DOHH2 (cell line): ENCODE measurements at regions not wholly inside any gene's neighbourhood (a gene's known extent, or its start where the extent isn't known, plus 50 kb on each side); places are given as distances from the start of the nearest gene placed in this dataset.

ENCODE experiments used
- CTCF ChIP-seq: fragments of 200-600 bp; sonication (generic); IDR thresholded peaks from one replicate; pipeline ENCODE4 v1.5.1; 2014; ENCODE audit warnings: antibody characterized with exemption, mild to moderate bottlenecking, low read depth, low read length; ENCODE audit not compliant: poor library complexity, severe bottlenecking
- EZH2phosphoT487 ChIP-seq: fragments of 200-600 bp; sonication (generic); IDR thresholded peaks from 2 replicates; pipeline ENCODE4 v1.6.1; 2017; ENCODE audit warnings: borderline replicate concordance, mild to moderate bottlenecking, antibody characterized with exemption, low read length, moderate library complexity, mixed read lengths

GRCh38 chrX:9341291-9342201 is 123.3 kb upstream of the TBL1X start:
- TF ChIP-seq CTCF (peak; percentile 20), EZH2phosphoT487 (no peak)
